Activated CD4-positive, alpha-beta T cell treated with anti-CD3 and anti-CD28 coated beads, Interleukin-2, amount 50 U/mL, for 1 hour (primary cell): ENCODE measurements at regions not wholly inside any gene's neighbourhood (a gene's known extent, or its start where the extent isn't known, plus 50 kb on each side); places are given as distances from the start of the nearest gene placed in this dataset.

Source experiments
- DNase-seq: peaks from one replicate; pipeline ENCODE4 v3.0.0-alpha.2; 2020

DNA sequence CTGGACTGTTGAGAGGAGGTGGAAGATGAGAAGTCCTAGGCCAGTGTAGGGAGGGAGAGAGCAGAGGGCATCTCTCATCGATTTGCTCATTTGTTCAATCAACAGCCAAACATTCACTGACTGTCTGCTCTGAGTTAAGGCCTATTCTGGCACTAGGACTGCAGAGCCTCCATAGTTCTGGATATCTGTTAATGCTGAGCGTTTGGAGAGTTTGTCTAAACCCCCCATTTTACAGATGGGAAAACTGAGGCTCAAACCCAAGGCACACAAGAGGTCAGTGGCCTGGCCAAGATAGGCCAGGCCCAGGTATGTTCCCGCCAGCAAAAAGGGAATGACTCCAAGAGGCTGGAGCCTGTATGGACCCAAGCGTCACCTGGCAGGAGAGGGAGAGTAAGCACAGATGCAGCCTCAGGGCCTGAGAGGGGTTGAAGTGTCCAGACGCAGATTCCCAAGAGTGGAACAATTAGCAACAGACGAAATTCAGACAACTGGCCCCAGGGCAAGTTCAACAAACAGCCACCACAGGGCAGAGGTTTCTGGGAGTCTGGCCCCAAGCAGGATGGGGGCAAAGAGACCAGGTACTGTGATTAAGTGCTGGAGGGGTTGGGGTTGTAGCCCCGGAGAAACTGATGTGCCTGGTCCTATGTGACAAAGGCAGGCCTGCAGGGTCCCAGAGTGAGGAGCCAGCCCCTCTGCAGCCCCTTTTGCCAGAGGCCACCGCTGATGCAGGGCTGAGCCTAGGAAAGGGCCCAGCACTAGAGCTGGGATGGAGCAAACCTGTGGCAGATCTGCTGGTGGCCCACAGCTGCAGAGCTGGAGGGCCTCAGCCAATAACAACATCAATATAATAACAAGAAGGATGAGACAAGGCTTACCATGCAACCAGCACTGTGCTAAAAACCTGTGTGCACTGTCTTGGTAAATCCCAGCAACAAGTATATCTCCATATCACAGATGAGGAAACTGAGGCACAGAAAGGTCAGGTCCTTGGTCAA, 245.1 kb upstream of the TLE3 start:
- no peak for DNase-seq

DNA sequence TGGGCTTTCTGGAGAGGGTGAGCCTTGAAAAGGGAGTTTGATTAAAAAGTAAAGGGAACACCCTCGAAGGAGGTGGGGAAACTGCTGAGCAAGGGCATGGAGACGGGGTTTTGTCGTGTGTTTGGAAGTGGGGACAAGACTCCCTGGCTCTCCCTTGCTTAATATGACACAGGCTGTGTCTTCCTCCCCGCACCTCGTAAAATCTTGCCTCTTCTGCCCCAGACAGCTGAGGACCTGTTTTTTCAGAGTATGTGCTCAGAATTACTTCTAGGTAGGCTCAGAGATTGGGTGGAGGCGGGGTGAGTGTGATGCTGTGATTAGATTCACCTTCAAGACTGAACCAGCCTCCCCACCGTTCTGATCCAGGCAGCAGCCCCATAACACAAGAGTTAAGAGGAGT, 244.4 kb upstream of the TLE3 start:
- no peak for DNase-seq

DNA sequence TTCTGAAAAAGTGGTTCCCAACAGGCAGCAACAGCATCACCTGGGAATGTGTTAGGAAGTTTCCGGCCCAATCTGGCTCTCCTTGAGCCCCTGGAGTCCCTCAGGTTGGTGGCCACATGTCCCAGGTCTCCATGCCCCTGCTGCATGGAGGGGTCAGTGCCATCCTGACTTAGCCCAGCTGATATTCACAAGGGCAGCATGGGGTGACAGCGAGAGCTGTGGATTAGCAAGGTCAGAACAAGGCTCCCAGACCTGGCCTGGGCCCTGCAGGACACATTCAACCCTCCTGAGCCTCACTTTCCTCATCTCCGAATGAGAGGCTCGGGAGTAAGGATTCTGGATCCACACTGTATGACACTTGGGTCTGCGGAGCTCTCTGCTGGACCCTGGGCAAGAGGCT, 243.8 kb upstream of the TLE3 start:
- DNase-seq = no peak

- no peak for DNase-seq
Measured at GRCh38 chr15:70340494-70340870, 242.8 kb upstream of the TLE3 start.

GRCh38 chr15:70339571-70340493, 242.1 kb upstream of the TLE3 start:
- no peak for DNase-seq

- no peak for DNase-seq
Measured at GRCh38 chr15:70337277-70338186, 239.8 kb upstream of the TLE3 start.

GRCh38 chr15:70336425-70337009, 238.8 kb upstream of the TLE3 start:
- DNase-seq = no peak

DNA sequence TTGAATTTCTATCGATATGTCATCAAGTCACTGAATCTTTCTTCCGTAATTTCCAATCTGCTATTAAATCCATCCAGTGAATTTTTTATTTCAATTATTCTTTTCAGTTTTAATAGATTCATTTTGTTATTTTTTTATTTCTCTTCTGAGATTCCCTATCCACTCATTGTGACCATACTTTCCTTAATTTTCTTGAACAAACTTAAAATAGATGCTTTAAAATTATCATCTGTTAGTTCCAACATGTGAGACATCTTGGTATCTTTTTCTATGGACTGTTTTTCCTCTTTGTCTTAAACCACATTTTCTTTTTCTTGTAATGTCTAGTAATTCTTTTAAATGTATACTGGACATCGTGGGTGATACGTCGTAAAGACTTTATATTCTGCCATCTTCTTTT, 236.6 kb upstream of the TLE3 start:
- no peak for DNase-seq

DNA sequence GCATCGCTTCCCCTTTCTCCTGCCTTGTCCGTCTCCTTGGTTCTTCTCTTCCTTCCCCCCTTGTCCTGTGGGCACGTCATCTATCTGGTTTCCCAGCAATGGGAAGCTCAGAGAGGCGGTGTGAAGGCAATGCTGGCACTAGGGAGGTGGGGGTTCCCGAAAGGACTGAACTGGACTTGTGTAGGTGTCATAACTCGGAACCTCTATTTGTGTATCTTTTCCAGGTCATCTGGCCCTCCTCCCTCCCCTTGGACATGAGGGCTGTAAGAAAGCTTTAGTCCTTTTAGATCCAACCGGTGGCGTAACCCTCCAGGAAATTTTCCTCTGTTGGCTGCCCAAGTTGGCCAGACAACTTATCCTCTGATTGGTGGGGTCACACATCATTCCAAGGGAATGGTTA, 231.5 kb upstream of the TLE3 start:
- no peak for DNase-seq

GRCh38 chr15:70328679-70329115, 231.0 kb upstream of the TLE3 start:
- DNase-seq = no peak

DNA sequence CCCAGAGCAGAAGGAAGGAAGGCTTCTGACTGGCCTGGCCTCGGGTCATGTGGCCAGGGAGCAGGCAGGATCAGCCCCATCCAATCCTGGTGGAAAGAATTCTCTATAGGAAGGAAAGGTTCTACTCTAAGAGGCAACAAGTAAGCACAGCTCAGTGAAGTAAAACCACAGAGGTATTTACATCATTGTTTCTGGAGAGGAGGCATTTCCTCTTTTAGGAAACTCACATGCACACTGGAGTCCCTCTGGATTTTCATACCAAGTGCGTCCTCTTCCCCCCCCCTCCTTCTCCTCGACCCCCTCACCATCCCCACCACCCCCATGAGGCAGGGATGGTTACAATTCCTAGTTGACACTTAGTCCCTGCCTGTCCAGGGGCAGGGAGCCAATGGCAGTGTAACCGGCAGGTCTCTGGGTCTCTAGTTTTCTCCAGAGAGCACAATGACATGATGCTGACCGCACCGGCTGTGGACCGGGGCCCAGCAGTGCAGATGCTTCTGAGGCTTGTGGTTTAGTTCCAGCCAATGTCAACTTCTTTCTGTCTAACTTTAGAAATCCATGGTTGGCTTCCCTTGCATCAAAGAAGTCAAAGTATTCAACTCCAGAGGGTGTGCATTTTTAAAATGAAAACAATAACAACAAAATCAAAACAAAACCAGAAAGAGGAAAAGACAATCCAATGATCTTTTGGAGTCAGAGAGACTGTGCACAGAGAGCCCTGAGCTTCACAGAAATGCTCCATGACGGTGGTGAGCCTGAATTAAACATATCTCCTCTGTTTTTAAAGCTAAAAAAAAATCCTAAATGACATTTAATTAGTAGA, 230.3 kb upstream of the TLE3 start:
- DNase-seq = no peak

DNA sequence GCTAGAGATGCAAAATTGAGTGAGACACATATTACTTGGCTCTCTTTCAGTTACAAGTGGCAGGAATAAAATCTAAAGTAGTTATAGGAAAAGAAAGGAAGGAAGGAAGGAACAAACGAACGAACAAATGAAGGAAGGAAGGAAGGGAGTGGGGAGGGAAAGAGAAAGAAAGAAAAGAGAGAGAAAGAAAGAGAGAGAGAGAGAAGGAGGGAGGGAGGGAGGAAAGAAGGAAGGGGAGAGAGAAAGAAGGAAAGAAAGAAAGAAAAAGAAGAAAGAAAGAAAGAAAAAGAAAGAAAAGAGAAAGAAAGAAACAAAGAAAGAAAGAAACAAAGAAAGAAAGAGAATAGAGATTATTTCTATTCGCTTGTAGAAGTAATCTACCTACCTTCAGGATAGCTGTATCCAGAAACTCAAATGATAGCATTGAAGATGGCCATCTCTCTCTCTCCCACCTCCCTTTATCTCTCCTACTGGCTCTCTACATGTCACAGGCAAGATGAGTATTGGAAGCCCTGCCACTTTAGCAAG, 229.7 kb upstream of the TLE3 start:
- DNase-seq = no peak

DNA sequence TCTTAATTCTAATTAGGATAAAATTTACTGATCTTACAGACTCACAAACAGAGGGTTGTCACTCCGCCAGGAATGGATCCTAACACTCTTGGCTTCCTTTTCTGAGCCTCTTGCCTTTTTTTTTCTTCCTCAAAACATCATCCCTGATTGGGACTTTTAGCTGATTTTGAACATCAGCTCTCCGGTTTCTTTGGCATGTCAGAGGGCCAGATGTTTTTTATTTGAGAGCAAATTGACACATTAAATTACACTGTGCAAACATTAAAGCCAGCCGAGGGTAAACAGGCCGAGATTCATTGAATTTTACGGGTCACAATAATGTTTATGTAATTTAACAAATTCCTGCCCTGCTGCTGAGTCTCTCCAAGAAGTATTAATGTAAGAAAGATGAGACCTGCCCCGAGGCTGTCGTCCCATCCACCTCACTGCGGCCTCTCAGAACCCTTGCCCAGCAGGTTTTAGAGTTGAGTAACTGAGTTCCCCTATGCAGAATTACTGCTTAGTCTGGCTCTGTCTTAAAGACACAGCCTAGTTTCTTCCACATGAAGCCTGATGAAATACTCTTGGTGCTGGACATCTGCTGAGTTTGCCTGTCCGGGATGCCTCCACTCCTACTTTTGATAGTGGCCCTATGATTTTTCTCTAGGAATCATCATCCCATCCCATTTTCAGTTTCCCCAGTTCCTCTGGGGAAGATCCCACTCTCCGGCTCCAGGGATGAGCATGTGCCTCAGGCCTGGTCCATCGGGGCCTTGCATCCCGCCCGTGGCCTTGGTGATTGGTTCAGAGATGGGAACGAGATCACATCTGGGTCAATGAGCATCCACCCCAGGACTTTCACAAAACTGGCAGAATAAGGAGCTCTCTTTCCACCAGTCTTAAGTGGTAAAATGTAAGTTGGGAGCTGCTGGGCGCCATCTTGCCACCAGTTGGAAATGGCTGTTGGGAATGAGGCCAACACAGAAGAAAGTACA, 226.6 kb upstream of the TLE3 start:
- DNase-seq = no peak

DNA sequence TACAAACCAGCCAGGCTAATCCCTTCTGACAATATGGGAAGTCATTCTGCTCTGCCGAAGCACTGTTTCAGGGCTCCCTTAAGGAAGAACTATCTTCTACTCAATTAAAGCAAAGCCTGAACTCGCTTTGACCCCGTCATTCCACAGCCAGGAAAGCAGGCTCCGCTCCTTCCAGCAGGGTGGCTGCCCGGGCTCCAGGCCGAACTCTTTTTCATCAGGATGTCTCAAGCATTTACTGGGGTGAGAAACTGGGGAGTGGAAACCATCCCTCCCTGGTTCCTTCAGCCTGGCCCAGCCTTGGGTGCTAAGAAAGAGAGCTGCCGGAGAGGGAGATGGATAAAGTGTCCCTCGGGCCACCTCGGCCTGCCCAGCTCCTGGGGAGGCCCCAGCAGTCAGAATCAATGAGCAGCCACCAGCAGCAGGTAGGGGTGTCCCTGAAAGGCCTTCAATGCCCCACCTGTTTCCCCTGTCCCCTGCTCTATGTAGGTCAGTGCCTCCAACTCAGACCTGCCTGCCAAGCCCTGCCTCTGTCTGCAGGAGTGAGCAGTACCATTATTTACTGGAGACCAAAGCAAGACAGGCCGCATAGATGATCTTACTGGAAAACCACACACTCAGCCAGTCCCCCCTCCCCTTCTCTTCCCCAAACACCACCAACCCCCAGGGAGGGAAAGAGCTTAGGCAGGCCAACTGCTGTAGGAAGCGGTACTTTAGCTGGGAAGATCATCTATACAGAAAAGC, 225.6 kb upstream of the TLE3 start:
- no peak for DNase-seq

DNA sequence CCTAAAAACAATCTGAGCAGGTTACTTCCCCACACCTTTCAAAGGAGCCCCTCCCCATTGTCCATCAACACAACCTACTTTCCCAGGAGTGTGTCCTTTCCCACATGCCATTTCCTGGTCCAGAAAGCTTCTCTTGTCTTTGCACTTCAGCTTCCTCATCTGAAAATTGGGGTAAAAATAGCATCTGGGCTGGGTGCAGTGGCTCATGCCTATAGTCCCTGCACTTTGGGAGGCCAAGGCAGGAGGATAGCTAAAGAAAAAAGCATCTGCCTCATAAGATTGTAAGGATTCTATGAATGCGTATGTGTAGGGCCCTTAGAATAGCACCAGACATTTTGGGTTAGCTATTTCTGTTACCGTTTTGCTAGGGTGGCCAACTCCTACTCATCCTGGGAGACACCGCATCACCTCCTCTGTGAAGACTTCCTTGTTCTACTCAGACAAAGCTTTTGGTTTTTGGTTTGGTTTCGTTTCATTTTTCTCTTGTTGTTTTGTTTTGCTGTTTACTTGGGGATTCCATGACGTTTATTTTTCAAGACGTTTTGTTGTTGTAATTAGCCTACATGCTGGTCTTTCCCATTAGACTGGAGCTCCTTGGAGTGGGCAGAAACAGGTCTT, 224.4 kb upstream of the TLE3 start:
- DNase-seq = no peak

- no peak for DNase-seq
Measured at GRCh38 chr15:70321172-70321819, 223.6 kb upstream of the TLE3 start.

DNA sequence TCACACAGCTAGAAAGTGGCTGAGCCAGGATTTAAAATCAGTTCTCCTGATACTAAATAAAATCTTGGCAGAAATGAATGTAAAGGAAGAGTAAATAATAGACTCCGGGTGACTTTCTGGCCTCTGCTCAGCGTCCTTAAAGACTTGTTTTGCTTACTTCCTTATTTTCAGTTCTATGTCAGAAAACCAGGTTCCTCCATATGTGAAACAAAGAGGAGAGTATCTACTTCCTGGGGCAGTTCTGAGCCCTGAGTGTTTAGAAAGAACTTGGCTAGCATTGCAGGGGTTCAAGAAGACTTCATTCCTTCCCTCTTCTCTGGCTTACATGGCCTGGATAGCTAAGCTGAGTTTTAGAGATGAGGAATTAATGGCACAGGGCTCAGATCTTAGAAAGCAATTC, 222.8 kb upstream of the TLE3 start:
- DNase-seq = no peak

- no peak for DNase-seq
Measured at GRCh38 chr15:70320077-70320476, 222.4 kb upstream of the TLE3 start.
